GM19395 (cell line): ENCODE measurements at regions not wholly inside any gene's neighbourhood (a gene's known extent, or its start where the extent isn't known, plus 50 kb on each side); places are given as distances from the start of the nearest gene placed in this dataset.

Source experiments
- ATAC-seq: cut with Tn5 transposase; IDR thresholded peaks from one replicate; pipeline ENCODE4 v1.9.1; 2021; ENCODE audit warnings: mild to moderate bottlenecking, moderate library complexity; ENCODE audit not compliant: unreplicated experiment

DNA sequence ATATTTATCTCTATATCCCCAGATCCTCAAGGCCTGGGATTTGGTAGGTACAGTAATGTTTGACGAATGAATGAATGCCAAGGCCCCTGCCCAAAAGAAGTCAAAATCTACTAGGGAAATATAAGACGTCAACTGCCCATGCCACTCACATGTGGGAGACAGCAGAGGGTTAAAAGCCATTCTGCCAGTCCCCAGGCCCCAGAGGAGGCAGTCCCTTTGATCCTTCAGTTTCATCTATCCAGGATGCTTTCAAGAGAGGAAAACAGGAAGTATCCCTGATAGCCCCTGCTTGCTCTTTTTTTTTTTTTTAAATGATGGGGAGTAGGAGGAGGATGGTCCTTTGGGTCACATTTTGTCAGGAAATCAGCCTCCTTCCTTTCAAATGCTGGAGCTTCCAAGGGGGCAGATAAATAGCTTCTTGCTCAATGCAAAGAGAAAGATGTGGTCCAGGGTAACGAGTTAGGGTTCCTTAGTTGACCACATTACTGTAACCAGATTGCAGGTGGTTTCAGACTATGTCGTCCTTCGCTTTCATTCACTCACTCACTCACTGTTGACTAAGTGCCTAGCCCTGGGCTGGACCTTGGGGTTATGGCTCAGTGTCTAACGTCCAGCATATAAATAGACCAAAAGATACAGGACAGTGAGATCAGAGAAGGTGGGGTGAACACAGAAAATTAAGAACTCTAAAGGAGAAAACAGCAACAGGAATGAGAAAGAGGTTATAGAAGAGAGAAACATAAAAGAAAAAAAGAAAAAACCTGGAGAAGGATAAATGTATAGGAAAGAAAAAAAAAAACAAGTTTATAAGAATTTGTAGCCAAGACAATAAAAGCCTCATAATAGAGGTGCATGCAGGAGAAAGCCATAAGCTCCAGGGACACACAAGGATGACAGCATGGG lies 64.6 kb upstream of the PIM1 start:
- no peak for ATAC-seq

DNA sequence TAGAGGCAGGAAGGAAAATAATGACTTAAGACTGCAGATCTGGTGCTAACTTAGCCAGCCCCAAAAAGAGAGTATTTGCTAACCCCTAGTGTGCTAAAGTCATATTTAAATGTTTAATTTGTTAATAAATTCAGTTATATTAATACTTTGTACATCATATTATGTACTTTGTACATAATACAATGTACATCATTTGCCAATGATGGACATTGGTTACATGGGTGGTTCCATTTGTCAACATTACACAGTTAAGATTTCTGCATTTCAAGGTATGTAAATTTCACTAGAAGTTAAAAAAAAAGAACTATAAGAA lies 63.9 kb upstream of the PIM1 start:
- ATAC-seq: no peak

DNA sequence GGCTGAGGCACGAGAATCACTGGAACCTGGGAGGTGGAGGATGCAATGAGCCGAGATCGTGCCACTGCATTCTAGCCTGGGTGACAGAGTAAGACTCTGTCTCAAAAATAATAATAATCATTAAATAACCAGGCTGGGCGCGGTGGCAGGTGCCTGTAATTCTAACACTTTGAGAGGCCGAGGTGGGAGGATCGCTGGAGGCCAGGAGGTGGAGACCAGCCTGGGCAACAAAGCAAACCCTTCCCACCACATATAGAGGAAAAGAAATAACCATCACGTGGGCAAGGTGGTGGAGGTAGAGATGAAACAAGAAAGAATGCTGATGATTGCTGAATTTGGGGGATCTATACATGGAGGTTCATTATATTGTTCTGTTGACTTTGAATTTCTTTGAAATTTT lies 63.4 kb upstream of the PIM1 start:
- ATAC-seq: no peak

DNA sequence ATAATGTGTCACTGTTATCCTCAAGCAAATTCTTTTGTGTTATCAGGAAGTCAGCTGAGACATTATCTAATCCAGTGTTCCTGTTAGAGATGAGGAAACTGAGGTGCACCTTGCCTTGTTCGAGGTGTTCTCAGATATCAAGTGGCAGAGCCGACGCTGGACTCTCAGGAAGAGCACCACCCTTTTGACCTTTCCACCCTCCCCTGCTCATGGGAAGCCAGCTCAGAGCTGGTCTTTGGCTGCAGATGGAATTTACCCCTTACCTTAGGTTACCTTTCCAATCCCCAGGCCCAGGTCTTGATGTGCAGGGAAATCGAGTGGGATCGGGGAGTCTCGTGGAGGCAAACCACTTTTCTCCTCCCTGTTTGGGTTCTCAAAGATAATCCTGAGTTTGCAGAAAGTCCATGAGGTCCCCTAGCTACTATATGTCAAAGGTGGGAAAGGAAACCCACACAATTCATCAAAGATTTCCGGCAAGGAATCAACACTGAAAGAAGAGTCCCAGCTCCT lies 62.9 kb upstream of the PIM1 start:
- ATAC-seq: no peak

DNA sequence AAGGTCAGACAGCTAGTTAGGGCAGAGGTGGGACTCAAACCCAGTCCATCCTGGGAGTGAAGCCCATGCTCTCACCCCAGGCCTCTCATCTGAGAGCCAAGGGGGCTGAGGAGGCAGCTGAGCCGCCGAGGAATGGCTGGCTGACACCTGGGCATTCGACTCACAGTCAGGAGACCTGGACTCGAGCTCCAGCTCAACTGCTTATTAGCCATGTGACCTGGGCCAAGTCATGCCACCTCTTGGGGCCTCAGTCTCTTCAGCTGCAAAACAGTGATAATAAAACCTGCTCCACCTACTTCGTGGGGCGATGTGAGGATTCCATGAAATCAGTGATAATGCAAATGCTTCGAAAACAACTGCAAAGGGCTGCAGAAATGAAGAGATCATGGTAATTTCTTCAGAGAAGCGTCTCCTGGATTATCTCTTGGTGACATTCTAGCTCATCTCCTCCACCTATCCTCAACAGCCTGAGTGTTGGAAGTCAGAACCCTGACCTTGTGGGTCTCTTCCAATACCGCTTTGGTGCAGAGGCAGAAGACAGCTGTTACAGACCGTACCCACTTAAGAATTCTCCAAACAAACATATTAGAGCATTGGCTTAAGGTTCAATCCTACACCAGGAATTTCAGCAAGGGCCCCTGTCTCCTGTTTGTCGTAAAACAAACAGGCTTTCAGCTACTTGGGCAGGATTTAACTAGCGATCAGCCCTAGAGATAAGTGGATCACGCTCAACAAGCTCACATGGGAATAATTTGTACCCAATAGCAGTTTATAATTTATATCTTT lies 60.0 kb upstream of the PIM1 start:
- ATAC-seq: no peak

DNA sequence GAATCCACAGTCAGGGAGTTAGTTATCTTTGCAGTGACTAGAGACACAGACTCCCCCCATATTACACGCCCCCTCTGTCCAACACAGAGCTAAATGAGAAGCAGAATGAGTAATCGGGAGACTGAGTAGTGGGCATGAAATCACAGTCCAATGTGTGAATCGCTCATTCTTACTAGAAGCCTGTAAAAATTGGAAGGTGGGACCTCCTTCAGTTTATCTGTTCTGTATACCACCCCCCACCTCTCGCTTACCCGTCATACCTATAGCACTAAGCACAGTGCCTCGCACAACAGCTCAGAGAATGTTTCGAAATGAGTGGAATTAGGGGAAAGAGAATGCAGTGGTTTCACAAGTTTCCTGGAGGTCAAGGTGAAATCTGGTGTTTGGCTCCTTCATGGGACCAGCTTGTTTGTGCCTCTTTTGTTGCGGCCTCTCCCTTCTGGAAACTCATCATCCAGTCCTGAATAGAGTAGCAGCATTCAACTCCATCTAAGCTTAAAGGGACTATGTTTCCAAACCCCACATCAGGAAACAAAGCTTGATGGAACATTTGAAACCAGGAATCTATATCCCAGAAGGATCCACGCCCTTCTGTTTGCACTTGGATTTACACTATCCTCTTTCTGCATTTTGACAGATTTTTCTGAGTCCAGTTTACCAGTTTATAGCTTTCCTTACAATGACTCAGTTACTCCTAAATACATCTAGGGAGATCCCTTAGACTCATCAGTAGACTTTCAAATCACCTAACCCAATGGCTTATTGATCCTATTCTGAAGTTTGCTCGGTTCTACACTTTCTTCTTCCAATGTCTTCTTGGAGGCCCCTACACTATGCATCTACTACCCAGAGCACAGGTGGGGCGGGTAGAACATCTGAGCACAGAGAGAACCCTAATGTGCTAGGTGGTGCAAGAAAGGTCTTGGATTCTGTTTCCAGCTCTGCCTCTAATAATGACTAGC lies 59.2 kb upstream of the PIM1 start:
- ATAC-seq: peak; percentile 66

DNA sequence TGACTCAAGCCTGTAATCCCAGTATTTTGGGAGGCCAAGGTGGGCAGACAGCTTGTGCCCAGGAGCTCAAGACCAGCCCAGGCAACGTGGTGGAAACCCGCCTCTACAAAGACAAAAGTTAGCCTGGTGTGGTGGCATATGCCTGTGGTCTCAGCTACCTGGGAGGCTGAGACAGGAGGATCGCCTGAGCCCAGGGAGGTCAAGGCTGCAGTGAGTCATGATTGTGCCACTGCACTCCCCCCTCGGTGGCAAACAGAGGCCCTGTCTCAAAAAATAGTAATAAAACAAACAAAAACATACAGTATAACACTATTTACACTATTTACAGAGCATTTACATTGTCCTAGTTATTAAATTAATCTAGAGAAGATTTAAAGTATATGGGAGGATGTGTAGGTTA lies 56.0 kb upstream of the PIM1 start:
- ATAC-seq: no peak

DNA sequence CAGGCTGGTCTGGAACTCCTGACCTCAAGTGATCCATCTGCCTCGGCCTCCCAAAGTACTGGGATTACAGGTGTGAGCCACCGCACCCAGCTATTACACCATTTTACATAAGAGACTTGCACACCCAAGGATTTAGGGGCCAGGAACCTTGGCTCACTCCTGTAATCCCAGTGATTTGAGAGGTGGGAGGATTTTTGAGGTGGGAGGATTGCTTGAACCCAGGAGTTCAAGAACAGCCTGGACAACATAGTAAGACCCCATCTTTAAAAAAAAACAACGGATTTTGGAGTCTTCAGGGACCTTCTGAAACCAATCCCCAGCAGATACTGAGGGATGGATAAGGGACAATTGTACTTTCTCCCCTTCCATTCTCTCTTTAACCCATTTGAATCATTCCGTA lies 55.3 kb upstream of the PIM1 start:
- ATAC-seq: no peak

DNA sequence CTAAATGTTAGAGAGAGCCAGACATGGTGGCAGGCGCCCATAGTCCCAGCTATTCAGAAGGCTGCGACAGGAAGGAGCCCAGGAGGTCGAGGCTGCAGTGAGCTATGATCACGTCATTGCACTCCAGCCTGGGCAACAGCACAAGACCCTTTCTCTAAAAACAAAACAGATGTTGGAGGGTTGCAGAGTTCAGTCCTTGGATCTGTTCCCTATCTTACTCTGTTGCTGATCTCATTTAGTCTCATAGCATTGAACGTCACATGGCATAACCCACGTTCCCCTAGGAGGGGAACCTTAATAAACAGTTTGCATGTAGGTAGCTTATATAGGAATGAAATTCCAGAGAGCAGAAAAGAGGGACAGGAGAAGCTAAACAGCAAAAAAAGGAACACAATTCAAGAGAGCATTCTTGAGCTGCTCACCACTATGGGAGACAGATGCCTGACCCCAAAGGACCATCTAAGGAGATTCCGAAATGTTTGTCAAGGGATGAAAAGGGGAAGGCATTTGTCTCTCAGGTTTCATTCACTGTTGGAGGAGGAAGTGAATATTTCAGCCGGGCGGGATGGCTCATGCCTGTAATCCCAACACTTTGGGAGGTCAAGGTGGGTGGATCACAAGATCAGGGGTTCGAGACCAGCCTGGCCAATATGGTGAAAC lies 54.6 kb upstream of the PIM1 start:
- no peak for ATAC-seq

DNA sequence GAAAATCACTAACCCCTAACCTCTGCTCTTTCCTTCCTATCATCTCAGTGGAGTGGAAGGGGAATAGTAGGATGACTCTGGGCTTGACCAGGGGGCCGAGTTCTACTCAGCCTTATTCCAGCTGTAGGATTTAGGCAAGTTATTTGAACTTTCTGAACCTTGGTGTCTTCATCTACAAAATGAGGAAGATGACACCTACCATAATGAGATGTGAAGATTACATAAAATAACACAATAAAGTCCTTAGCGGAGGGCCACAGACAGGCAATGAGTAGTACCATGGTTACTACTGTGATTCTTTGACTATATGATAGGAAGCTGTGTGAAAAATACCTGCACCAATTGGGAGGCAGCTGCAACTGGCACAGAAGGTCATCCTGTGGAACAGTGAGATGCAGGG lies 53.6 kb upstream of the PIM1 start:
- ATAC-seq: no peak

DNA sequence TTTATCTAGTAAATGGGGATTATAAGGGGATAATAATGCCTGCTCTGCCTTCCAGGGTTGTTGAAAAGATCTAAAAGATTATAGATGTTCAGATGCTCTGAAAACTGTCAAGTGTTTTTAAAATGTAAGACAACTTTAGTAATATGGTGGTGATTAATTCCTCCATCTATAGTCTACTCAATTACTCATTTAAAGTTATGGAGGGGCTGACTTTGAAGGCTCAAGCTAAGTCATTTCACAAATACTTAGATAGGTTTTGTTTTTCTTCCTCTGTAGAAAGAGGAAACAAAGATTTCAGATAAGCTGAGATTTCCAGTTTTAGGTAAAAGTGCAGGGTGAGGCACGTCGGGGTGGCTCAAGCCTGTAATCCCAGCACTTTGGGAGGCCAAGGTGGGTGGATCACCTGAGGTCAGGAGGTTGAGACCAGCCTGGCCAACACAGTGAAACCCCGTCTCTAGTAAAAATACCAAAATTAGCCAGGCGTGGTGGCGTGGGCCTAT lies 50.5 kb upstream of the PIM1 start:
- no peak for ATAC-seq
